ENCODE measurements at regions not wholly inside any gene's neighbourhood (a gene's known extent, or its start where the extent isn't known, plus 50 kb on each side); places are given as distances from the start of the nearest gene placed in this dataset.
"Not testable (repeated sequence)": the region's sequence is repeated elsewhere in the genome, so short reads cannot be mapped to it uniquely, and the experiment has no call there.

DNA sequence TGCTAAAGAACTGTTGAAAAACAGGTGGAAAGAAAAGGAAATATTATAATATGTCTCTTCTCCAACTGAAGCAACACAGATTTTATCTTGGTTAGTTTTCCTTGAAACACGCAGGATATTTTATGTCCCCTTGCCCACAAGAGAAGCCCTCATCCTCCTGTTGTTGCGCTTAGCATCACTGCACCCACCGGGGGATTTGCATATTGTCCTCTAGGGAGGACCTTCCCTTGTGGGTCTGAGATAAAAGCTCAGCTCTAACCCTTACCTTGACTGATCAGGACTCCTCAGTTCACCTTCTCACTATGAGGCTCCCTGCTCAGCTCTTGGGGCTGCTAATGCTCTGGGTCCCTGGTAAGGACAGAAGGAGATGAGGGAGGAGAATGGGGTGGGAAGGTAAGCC is 1294.2 kb downstream of the RPIA start:
- not testable (repeated sequence) for H3K4me3 ChIP-seq (ENCODE audit: low read length); H3K4me1 ChIP-seq (ENCODE audit: insufficient read depth, low read length); H3K9me3 ChIP-seq (ENCODE audit: low read depth, low read length); H3K27me3 ChIP-seq (ENCODE audit: insufficient read depth, low read length)

GRCh38 chr2:89986532-89986931 is 1295.1 kb downstream of the RPIA start:
- not testable (repeated sequence) for H3K27me3 ChIP-seq (ENCODE audit: insufficient read depth, low read length); H3K4me3 ChIP-seq (ENCODE audit: low read length); H3K4me1 ChIP-seq (ENCODE audit: insufficient read depth, low read length); H3K9me3 ChIP-seq (ENCODE audit: low read depth, low read length)

DNA sequence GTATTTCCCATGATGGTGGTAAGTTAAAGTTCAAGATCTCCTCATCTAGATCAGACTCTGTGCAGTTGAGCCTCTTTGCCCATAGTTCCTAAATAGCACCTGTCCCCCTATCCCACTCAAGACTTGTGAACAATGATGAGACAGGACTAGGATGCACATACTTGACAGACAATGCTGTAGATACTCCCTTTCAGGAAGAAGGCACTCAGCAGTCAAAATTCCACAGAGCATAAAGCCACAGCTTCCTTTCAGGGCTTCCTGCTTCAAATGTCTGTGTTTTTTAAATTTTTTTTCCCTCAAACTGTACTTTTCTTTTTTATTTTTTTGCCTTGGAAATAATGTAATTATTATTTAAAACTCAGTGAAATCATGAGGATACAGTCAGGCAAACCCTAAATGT is 1305.3 kb downstream of the RPIA start:
- not testable (repeated sequence) for H3K9me3 ChIP-seq (ENCODE audit: low read depth, low read length); H3K27me3 ChIP-seq (ENCODE audit: insufficient read depth, low read length)

DNA sequence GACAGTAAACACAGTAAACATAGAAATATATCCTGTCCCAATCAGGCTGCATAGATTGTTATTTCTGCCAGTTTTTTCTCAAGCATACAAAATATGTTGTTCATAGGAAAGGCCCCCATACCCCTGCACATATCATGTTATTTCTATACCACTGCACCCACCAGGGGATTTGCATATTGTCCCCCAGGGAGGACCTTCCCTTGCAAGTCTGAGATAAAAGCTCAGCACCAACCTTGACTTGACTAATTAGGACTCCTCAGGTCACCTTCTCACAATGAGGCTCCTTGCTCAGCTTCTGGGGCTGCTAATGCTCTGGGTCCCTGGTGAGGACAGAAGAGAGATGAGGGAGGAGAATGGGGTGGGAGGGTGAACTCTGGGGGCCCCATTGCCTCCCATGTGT is 1313.1 kb downstream of the RPIA start:
- not testable (repeated sequence) for H3K4me1 ChIP-seq (ENCODE audit: insufficient read depth, low read length); H3K27me3 ChIP-seq (ENCODE audit: insufficient read depth, low read length); H3K4me3 ChIP-seq (ENCODE audit: low read length); H3K9me3 ChIP-seq (ENCODE audit: low read depth, low read length)

More for the DNA sequence above, 1305.3 kb downstream of the RPIA start:
- H3K4me1 ChIP-seq (ENCODE audit: insufficient read depth, low read length); H3K4me3 ChIP-seq (ENCODE audit: low read length): not testable (repeated sequence)

DNA sequence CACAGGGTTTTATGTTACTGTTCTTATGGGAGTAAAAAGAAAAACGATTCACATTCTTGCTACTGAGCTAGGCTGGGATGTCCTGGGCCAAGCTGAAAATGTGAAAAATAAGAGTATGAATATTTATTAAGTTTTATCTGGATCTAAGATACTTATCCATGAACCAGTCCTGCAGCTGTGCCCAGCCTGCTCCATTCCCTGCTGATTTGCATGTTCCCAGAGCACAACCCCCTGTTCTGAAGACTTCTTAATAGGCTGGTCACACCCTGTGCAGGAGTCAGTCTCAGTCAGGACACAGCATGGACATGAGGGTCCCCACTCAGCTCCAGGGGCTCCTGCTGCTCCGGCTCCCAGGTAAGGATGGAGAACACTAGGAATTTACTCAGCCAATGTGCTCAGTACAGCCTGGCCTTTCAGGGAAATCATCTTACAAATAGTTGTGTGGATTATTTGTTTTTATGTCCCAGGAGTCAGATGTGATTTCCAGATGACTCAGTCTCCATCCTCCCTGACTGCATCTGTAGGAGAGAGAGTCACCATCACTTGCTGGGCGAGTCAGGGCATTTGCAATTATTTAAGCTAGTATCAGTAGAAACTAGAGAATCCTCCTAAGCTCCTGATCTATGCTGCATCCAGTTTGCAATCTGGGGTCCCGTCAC is 1319.1 kb downstream of the RPIA start:
- not testable (repeated sequence) for H3K4me1 ChIP-seq (ENCODE audit: insufficient read depth, low read length); H3K27me3 ChIP-seq (ENCODE audit: insufficient read depth, low read length); H3K9me3 ChIP-seq (ENCODE audit: low read depth, low read length); H3K4me3 ChIP-seq (ENCODE audit: low read length)

DNA sequence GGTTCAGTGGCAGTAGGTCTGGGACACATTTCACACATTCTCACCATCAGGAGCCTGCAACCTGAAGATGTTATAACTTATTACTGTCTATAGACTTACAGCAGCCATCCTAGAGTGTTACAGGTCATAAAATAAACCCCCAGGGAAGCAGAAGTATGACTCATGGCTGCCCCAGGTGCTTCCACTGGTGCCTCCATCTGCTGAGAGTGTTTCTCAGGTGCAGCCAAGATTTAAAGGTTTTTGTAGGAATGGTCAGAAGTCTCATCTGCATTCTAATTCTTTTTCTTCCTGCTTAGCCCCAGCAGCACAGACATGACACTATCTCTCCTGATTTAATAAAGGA is 1319.6 kb downstream of the RPIA start:
- not testable (repeated sequence) for H3K27me3 ChIP-seq (ENCODE audit: insufficient read depth, low read length); H3K9me3 ChIP-seq (ENCODE audit: low read depth, low read length); H3K4me1 ChIP-seq (ENCODE audit: insufficient read depth, low read length); H3K4me3 ChIP-seq (ENCODE audit: low read length)

DNA sequence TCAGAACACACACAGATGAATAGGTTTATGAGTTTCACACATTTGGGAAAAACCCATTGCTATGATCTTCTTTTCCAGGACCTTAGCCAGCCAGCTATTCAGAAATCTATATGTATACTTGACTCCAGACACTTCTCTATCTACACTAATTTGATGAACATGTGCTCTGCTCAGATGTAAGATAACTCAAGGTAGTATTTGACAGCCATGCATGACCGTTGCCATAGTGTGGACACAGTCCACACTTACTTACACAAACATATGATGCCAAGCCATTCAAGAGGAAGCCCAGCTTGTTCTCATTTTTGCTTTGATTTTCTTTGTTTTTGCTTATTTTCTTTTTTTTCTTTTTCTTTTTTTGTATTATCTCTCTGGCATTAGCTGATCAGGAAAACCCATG is 1328.4 kb downstream of the RPIA start:
- H3K27me3 ChIP-seq (ENCODE audit: insufficient read depth, low read length); H3K4me1 ChIP-seq (ENCODE audit: insufficient read depth, low read length); H3K4me3 ChIP-seq (ENCODE audit: low read length); H3K9me3 ChIP-seq (ENCODE audit: low read depth, low read length): not testable (repeated sequence)

- not testable (repeated sequence) for H3K4me1 ChIP-seq (ENCODE audit: insufficient read depth, low read length); H3K9me3 ChIP-seq (ENCODE audit: low read depth, low read length); H3K4me3 ChIP-seq (ENCODE audit: low read length); H3K27me3 ChIP-seq (ENCODE audit: insufficient read depth, low read length)
Measured at GRCh38 chr2:90021234-90021633, 1329.8 kb downstream of the RPIA start.

GRCh38 chr2:90027231-90027643 is 1335.8 kb downstream of the RPIA start:
- not testable (repeated sequence) for H3K4me1 ChIP-seq (ENCODE audit: insufficient read depth, low read length)

DNA sequence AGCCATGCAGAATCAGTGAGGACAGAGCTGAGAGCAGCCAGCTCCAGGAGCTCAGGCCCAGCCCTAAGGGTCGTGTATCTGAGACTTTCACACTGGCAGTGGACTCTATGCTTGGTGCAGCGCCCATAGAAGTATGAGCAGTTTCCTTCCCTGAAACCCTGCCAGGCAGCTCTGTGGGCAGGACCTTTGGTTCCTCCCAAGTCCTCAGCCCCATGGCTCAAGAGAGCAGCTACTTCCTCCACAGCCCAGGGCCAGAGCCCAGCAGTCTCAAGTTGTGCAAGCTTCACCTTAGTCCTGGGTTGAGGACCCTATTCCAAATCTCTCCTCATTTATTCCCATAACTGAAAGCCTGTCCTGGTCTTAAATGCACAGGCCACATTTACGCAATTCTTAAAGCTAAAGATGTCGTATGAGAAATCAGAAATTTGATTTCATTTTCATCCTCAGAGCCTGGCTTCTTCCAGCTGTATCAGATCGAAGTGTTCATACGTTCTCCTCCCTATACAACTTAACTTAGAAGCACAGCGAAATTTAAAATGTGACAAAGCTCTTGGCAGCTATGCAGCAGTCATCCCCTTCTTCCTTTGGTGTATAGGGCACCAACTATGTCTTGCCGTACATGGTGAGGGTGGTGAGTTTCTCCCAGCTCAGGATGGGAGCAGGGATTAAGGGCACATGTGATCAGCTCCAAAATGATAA is 1337.1 kb downstream of the RPIA start:
- not testable (repeated sequence) for H3K4me1 ChIP-seq (ENCODE audit: insufficient read depth, low read length)

More at GRCh38 chr2:90027231-90027643, 1335.8 kb downstream of the RPIA start:
- not testable (repeated sequence) for H3K9me3 ChIP-seq (ENCODE audit: low read depth, low read length); H3K4me3 ChIP-seq (ENCODE audit: low read length); H3K27me3 ChIP-seq (ENCODE audit: insufficient read depth, low read length)

DNA sequence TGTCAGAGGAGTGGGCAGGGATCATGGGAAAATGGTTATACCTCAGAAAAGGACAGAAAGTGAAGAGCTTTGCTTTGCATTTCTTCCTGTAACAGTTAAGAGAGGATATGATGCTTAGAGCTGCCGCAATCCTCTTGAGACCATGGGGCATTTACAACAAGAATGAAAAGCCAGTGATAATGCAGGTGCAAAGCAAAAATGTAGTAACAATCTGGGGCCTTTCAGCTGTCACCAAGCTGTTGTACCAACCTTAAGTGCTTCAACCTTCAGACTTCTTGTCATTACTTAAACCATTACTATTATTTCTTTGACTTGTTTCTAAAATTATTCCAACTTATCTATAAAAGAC is 1337.6 kb downstream of the RPIA start:
- not testable (repeated sequence) for H3K4me1 ChIP-seq (ENCODE audit: insufficient read depth, low read length); H3K27me3 ChIP-seq (ENCODE audit: insufficient read depth, low read length); H3K4me3 ChIP-seq (ENCODE audit: low read length); H3K9me3 ChIP-seq (ENCODE audit: low read depth, low read length)

More for the DNA sequence above, 1337.1 kb downstream of the RPIA start:
- H3K27me3 ChIP-seq (ENCODE audit: insufficient read depth, low read length); H3K9me3 ChIP-seq (ENCODE audit: low read depth, low read length); H3K4me3 ChIP-seq (ENCODE audit: low read length): not testable (repeated sequence)

DNA sequence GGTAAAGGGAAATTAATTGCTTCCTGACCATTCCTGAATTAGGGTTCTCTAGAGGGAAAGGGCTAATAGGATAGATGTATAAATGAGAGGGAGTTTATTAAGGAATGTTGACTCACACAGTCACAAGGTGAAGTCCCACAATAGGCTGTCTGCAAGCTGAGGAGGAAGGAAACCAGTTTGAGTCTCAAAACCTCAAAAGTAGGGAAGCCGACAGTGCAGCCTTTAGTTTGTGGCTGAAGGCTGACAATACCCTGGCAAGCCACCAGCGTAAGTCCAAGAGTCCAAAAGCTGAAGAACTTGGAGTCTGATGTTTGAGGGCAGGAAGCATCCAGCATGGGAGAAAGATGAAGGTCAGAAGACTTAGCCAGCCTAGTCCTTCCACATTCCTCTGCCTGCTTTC is 1340.8 kb downstream of the RPIA start:
- H3K4me1 ChIP-seq (ENCODE audit: insufficient read depth, low read length); H3K4me3 ChIP-seq (ENCODE audit: low read length); H3K9me3 ChIP-seq (ENCODE audit: low read depth, low read length); H3K27me3 ChIP-seq (ENCODE audit: insufficient read depth, low read length): not testable (repeated sequence)

GRCh38 chr2:90036335-90036734 is 1344.9 kb downstream of the RPIA start:
- H3K27me3 ChIP-seq (ENCODE audit: insufficient read depth, low read length); H3K4me1 ChIP-seq (ENCODE audit: insufficient read depth, low read length); H3K9me3 ChIP-seq (ENCODE audit: low read depth, low read length); H3K4me3 ChIP-seq (ENCODE audit: low read length): not testable (repeated sequence)

DNA sequence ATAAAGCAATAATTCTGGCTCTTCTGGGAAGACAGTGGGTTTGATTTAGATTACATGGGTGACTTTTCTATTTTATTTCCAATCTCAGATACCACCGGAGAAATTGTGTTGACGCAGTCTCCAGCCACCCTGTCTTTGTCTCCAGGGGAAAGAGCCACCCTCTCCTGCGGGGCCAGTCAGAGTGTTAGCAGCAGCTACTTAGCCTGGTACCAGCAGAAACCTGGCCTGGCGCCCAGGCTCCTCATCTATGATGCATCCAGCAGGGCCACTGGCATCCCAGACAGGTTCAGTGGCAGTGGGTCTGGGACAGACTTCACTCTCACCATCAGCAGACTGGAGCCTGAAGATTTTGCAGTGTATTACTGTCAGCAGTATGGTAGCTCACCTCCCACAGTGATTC is 1347.6 kb downstream of the RPIA start:
- H3K4me3 ChIP-seq (ENCODE audit: low read length); H3K9me3 ChIP-seq (ENCODE audit: low read depth, low read length); H3K27me3 ChIP-seq (ENCODE audit: insufficient read depth, low read length); H3K4me1 ChIP-seq (ENCODE audit: insufficient read depth, low read length): not testable (repeated sequence)

GRCh38 chr2:90047776-90048175 is 1356.3 kb downstream of the RPIA start:
- H3K4me1 ChIP-seq (ENCODE audit: insufficient read depth, low read length); H3K27me3 ChIP-seq (ENCODE audit: insufficient read depth, low read length); H3K4me3 ChIP-seq (ENCODE audit: low read length); H3K9me3 ChIP-seq (ENCODE audit: low read depth, low read length): not testable (repeated sequence)

- H3K4me1 ChIP-seq (ENCODE audit: insufficient read depth, low read length); H3K4me3 ChIP-seq (ENCODE audit: low read length); H3K27me3 ChIP-seq (ENCODE audit: insufficient read depth, low read length); H3K9me3 ChIP-seq (ENCODE audit: low read depth, low read length): not testable (repeated sequence)
Measured at GRCh38 chr2:90052113-90052631, 1360.7 kb downstream of the RPIA start.
